Inflammatory macrophage treated with lipopolysaccharide for 4 hours (primary cell): ENCODE measurements at regions not wholly inside any gene's neighbourhood (a gene's known extent, or its start where the extent isn't known, plus 50 kb on each side); places are given as distances from the start of the nearest gene placed in this dataset.
A peak's percentile ranks its signal among the peaks of the same experiment; 100 is the strongest.

Experiments
- DNase-seq: peaks from one replicate; pipeline ENCODE4 v3.0.0-alpha.2; 2020

GRCh38 chrX:148371291-148371690, 129.1 kb upstream of the AFF2 start:
- DNase-seq = no peak

GRCh38 chrX:148372925-148373324, 127.5 kb upstream of the AFF2 start:
- no peak for DNase-seq

GRCh38 chrX:148376342-148376741, 124.1 kb upstream of the AFF2 start:
- DNase-seq = no peak

DNA sequence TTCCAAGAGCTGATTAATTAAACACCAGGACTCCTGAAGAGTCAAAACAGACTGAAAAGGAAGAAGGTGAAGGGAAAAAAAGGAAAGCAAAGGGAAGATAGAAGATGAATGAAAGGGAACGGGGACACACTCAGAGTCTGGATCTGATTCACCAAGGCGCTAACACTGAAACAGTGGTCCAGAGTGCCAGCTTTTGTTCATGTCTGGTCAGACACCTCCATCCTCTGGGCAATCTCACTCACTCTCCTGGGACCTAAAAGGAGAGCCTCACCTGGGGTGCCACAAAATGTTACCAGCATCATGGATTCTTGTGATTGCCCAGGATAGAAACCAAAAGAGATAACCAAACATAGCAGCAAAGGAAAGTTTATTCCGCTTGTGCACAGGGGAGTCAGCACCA, 120.3 kb upstream of the AFF2 start:
- no peak for DNase-seq

GRCh38 chrX:148380650-148381561, 119.5 kb upstream of the AFF2 start:
- peak; percentile 94 for DNase-seq

GRCh38 chrX:148381603-148382002, 118.8 kb upstream of the AFF2 start:
- peak; percentile 20 for DNase-seq

GRCh38 chrX:148382983-148383382, 117.4 kb upstream of the AFF2 start:
- no peak for DNase-seq

- no peak for DNase-seq
These were observed 114.9 kb upstream of the AFF2 start for GRCh38 chrX:148385471-148385870.

GRCh38 chrX:148389629-148390028, 110.8 kb upstream of the AFF2 start:
- DNase-seq = peak; percentile 15

- DNase-seq = peak; percentile 8
These were observed 88.4 kb upstream of the AFF2 start for GRCh38 chrX:148412006-148412405.

DNA sequence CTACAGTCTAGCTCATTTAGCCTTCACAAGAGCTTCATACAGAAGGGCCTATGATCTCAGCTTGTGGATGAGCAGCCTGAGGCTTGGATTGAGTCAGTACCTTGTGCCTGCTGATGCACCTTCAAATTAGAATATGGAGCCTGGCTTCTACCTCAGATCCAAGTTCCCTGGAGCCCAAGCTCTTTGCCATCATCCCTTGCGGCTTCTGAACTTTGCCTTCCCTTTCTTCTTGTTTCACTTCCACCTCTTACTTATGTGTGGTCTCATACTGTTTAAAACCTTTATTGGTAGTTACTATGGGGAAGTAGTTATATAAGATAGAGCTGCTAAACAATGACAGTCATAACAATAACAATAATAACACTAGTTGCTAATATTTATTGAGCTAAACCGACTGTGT, 84.3 kb upstream of the AFF2 start:
- peak; percentile 64 for DNase-seq

- peak; percentile 54 for DNase-seq
These were observed 83.5 kb upstream of the AFF2 start for GRCh38 chrX:148416931-148417330.

DNA sequence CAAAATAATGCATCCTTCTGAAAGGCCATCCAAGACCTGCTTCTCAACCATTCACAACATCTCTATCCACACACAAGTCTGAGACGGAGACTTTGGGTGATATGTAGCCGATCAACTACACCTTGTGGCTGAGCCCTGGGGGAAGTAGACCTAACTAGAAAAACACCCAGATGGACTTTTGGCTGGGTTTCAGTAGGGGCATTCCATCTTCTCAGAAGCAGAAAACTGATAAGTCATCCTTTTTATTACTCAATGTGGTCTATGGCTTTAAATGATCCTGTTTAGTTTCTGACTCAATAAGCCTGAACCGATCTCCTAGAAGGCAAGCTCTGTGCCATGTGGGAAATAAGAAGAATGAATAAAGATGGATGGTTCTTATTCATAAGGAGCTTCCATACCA, 82.5 kb upstream of the AFF2 start:
- peak; percentile 56 for DNase-seq

DNA sequence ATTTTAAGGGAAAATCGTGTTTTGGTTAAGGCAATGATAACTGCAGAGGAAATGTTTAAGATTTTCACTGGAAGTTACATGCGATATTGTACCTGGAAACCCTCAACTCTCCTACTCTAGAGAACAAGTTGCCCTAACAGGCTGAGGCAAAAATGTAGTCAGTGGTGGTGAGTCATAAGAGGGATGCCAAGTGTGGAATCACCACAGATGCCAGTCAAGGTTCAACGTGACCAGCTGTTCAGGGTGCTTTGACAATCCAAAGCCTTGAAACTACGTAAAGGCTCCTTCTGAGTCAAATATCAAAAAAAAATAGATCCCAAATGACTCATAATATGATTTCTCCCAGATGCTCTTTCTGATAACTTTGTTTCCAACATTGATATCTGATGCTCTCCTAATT, 77.9 kb upstream of the AFF2 start:
- DNase-seq = no peak

GRCh38 chrX:148424570-148424969, 75.8 kb upstream of the AFF2 start:
- no peak for DNase-seq

DNA sequence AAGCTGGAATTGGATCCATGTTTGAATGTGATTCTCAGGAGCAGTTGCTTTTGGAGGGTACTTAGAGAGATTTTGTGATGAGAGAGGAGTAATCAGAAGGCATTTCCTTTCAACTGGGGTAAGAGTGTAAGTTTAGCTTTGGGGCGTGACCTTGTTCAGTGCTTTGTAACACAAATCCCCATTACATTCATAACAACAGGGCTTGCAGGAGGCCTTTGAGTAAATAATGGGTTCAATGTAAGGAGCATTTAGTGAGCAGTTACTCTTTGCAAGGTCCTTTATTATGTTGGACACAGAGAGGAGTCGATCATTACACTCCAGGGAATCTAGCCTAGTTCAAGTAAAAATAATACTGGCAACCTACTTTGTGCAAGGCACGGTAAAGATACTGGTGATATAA, 74.0 kb upstream of the AFF2 start:
- no peak for DNase-seq

DNA sequence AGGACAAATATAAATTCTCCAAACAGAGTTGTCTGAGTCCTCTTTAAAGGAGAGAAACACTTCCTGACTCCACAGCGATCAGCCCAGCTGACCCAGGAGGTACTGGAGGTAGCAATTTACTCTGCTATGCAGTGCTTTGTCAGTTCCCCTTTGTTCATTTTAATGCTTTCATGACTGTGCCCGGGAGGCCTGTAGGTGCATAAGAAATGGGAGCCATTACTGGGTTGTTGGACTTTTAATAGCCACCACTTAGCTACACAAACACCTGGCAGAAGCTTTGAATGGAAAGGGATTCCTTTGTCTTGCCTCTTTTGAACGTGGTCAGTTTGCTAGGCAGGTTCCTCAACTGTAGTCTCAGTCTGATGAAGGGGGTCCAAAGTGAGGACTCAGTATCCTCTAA, 59.0 kb upstream of the AFF2 start:
- DNase-seq = no peak

DNA sequence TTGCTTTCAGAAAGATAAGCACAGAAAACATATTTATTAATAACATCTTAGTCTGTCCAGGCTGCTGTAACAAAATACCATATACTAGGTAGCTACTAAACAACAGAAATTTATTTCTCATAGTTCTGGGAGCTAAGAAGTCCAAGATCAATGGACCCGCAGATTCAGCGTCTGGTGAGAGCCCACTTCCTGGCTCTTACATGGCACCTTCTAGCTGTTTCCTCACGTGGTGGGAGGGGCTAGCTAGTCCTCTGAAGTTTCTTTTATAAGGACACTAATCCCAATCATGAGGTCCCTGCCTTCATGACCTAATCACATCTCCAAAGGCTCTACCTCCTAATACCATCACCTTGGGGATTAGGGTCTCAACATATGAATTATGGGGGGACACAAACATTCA, 57.2 kb upstream of the AFF2 start:
- no peak for DNase-seq

- no peak for DNase-seq
These were observed 51.7 kb upstream of the AFF2 start for GRCh38 chrX:148448686-148449085.
